ENCODE measurements at regions not wholly inside any gene's neighbourhood (a gene's known extent, or its start where the extent isn't known, plus 50 kb on each side); places are given as distances from the start of the nearest gene placed in this dataset.

GRCh38 chr2:144598906-144599305 is 79.0 kb upstream of the ZEB2 start:
- H3K27me3 ChIP-seq: no peaks in the 10 kb centered on the region
- no peak for DNase-seq
- H3K27ac ChIP-seq: no peak overlapping the region
- no peaks in the 10 kb centered on the region for H3K9me3 ChIP-seq
- no peak overlapping the region for H3K4me3 ChIP-seq
- intact Hi-C loops (cut with DNase I; ENCODE audit: low total_unique reads): no loop called here
- H3K36me3 ChIP-seq: no peaks in the 10 kb centered on the region
- no peaks in the 10 kb centered on the region for H3K4me1 ChIP-seq
- TF ChIP-seq CTCF (IDR thresholded peaks at IDR 0.05) (no peak), POLR2A (IDR thresholded peaks at IDR 0.05) (no peak)

DNA sequence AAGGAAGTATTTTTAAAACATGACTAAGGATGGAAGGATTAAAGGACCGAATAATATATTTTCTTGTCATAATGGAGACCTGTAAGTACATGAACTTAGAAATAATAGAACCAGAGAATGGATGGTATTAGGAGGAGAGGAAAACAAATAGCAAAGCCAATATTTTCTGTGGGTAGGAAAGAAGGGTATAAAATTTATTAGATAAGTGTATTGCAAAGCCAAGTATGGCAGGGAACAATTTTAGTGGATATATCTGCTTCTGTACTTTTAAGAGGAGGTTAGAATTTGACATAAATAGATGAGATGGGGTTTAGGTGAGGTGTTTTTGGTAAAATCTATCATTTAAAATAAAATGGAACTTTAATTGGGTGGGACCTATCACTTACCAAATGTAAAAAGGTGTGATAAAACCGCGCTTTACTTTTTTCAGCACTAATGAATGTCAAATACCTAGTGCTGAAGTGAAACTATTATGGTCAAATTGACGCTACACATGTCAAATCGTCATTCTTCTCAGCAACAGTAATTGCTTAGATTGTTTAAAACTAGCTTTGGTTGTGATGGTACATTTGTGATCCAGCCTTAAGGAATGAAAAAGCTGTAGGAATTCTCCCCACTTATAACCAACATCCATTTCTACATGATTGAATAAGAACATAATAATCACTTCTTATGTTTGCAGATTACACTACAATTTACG is 78.1 kb upstream of the ZEB2 start:
- intact Hi-C loops (cut with DNase I; ENCODE audit: low total_unique reads): no loop called here
- Histone ChIP-seq H3K27me3 (no peaks in the 10 kb centered on the region), H3K4me1 (no peaks in the 10 kb centered on the region), H3K9me3 (no peaks in the 10 kb centered on the region), H3K27ac (no peak overlapping the region), H3K4me3 (no peak overlapping the region), H3K36me3 (no peaks in the 10 kb centered on the region)
- TF ChIP-seq POLR2A (IDR thresholded peaks at IDR 0.05): no peak
- no peak for TF ChIP-seq CTCF (IDR thresholded peaks at IDR 0.05)
- no peak for DNase-seq

- intact Hi-C loops (cut with DNase I; ENCODE audit: low total_unique reads): no loop called here
- TF ChIP-seq CTCF (IDR thresholded peaks at IDR 0.05): no peak
- TF ChIP-seq POLR2A (IDR thresholded peaks at IDR 0.05): no peak
Measured at GRCh38 chr2:144597388-144597787, 77.5 kb upstream of the ZEB2 start.

DNA sequence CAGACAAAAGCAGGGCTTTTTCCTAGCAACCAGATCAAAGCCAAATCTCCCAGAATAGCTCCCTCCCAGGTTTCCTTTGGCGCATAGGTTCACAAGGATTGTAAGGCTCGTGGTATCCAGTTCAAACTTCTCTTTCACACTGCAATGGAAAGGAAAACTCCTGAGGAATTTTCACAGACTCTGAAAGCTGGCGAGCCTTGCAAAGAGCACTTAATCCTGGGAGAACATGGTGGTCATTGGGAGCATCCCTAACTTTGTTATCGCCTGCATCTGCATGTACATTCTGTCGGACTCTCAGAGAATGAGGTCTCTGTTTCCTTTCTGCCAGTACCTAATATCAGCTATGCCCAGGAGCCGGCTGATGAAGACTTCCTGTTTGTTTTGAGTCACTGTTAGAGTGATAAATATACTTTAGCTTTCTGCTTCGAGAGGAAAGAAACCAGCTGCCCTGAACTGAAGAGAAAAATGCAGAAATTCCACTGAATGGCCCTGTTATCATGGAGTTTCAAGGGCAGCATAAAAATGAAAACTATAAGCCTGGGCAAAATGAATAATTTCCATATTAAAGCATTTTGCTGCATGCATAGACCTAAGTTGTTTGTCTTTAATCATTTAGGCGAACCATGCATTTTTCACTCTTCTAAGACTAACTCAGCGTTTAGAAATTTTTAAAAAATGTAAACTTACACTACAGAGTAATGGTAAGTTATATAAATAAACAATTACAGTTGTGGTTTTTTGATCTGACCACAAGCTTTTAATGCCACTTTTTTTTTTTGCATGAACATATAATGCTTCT is 76.4 kb upstream of the ZEB2 start:
- no peaks in the 10 kb centered on the region for H3K27me3 ChIP-seq
- H3K36me3 ChIP-seq: no peaks in the 10 kb centered on the region
- no peaks in the 10 kb centered on the region for H3K4me1 ChIP-seq
- no peak overlapping the region for H3K4me3 ChIP-seq
- DNase-seq: no peak
- TF ChIP-seq CTCF (IDR thresholded peaks at IDR 0.05): no peak
- no peak for TF ChIP-seq POLR2A (IDR thresholded peaks at IDR 0.05)
- H3K9me3 ChIP-seq: no peaks in the 10 kb centered on the region
- no peak overlapping the region for H3K27ac ChIP-seq
- intact Hi-C loops (cut with DNase I; ENCODE audit: low total_unique reads): no loop called here

More at GRCh38 chr2:144597388-144597787, 77.5 kb upstream of the ZEB2 start:
- no peaks in the 10 kb centered on the region for H3K9me3 ChIP-seq
- no peak for DNase-seq
- H3K4me3 ChIP-seq: no peak overlapping the region
- no peaks in the 10 kb centered on the region for H3K27me3 ChIP-seq
- no peak overlapping the region for H3K27ac ChIP-seq
- H3K36me3 ChIP-seq: no peaks in the 10 kb centered on the region
- no peaks in the 10 kb centered on the region for H3K4me1 ChIP-seq

DNA sequence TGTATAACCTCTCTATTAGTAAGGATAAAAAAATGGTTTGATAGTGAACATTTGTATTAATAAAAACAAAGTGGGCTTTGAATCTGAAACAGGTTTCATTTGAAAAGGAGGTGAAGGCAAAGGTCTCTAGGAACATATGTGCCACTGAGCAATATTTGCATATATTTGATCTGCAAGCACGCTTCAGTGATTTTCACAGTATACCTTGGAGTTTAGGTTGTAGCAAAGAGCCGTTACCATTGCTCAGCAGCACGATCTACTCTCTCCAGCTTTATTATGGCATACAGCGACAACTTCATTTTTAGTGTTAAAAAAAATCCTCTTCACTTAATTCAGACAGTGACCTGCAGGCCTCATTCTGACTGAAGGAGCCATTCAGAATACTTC is 75.8 kb upstream of the ZEB2 start:
- no peaks in the 10 kb centered on the region for H3K9me3 ChIP-seq
- TF ChIP-seq CTCF (IDR thresholded peaks at IDR 0.05) (no peak), POLR2A (IDR thresholded peaks at IDR 0.05) (no peak)
- H3K36me3 ChIP-seq: no peaks in the 10 kb centered on the region
- H3K27me3 ChIP-seq: no peaks in the 10 kb centered on the region
- H3K4me1 ChIP-seq: no peaks in the 10 kb centered on the region
- intact Hi-C loops (cut with DNase I; ENCODE audit: low total_unique reads): no loop called here
- H3K4me3 ChIP-seq: no peak overlapping the region
- DNase-seq: no peak
- H3K27ac ChIP-seq: no peak overlapping the region

All from uterus (tissue), 3 donors.